ENCODE measurements at regions not wholly inside any gene's neighbourhood (a gene's known extent, or its start where the extent isn't known, plus 50 kb on each side); places are given as distances from the start of the nearest gene placed in this dataset.

- TF ChIP-seq POLR2A (IDR thresholded peaks at IDR 0.05; ENCODE audit: insufficient read depth in 1 of 2, low read depth in 2 of 2, low read length in 2 of 2) (no peak), CTCF (CRISPR knock-in tag; IDR thresholded peaks at IDR 0.05) (no peak)
These were observed 258.9 kb upstream of the EPHA4 start for GRCh38 chr2:221831051-221831450.

Data from HepG2 (cell line).